Sigmoid colon (tissue), 4 donors: ENCODE measurements at regions not wholly inside any gene's neighbourhood (a gene's known extent, or its start where the extent isn't known, plus 50 kb on each side); places are given as distances from the start of the nearest gene placed in this dataset.

Experiments used
- CTCF ChIP-seq, 4 experiments: fragments of 450-650 bp in 3 of 4; fragments of 200-600 bp in 1 of 4; IDR thresholded peaks; one replicate each; pipeline ENCODE4 v1.5.1; 2016 to 2019; ENCODE audit warnings: antibody characterized with exemption in 4 of 4, mild to moderate bottlenecking in 3 of 4, moderate library complexity in 2 of 4
- EP300 ChIP-seq, 4 donors: sonication (generic); formaldehyde crosslinking; IDR thresholded peaks; one replicate each; pipeline ENCODE4 v1.6.1; 2017; ENCODE audit warnings: antibody characterized with exemption in 4 of 4

- TF ChIP-seq CTCF (IDR thresholded peaks at IDR 0.05) (no peak), EP300 (IDR thresholded peaks at IDR 0.05) (no peak)
Observed at GRCh38 chr2:19156646-19157045, 201.8 kb downstream of the OSR1 start.
